Mesendoderm (in vitro differentiated cells): ENCODE measurements at regions not wholly inside any gene's neighbourhood (a gene's known extent, or its start where the extent isn't known, plus 50 kb on each side); places are given as distances from the start of the nearest gene placed in this dataset.

Source experiments
- DNase-seq: peaks from one replicate; pipeline ENCODE4 v3.0.0; 2013
- H2AK5ac ChIP-seq: 2 replicates; pipeline ENCODE4 v1.6.1; 2013; ENCODE audit warnings: low read length, inconsistent platforms
- H2BK120ac ChIP-seq: 2 replicates; pipeline ENCODE4 v1.6.1; 2013; ENCODE audit warnings: low read depth, mild to moderate bottlenecking, low read length, moderate library complexity, mixed read lengths
- H2BK15ac ChIP-seq: replicated peaks from 2 replicates; pipeline ENCODE4 v1.6.1; 2013; ENCODE audit warnings: low read depth, mild to moderate bottlenecking, moderate library complexity
- H2BK5ac ChIP-seq: 2 replicates; pipeline ENCODE4 v1.6.1; 2013; ENCODE audit warnings: low read length, inconsistent platforms
- H3K18ac ChIP-seq: 2 replicates; pipeline ENCODE4 v1.6.1; 2013; ENCODE audit warnings: mild to moderate bottlenecking, low read length, mixed read lengths
- H3K23ac ChIP-seq: one replicate; pipeline ENCODE4 v1.6.1; 2013; ENCODE audit warnings: low read length
- H3K27ac ChIP-seq: 2 replicates; pipeline ENCODE4 v1.5.1; 2013; ENCODE audit warnings: low read depth, mild to moderate bottlenecking, inconsistent platforms, low read length, moderate library complexity
- H3K27me3 ChIP-seq: 2 replicates; pipeline ENCODE4 v1.6.1; 2013; ENCODE audit warnings: low read length, control low read depth, mild to moderate bottlenecking, inconsistent platforms; ENCODE audit not compliant: insufficient read depth, poor library complexity
- H3K36me3 ChIP-seq: 2 replicates; pipeline ENCODE4 v1.6.1; 2013; ENCODE audit warnings: low read length, inconsistent platforms; ENCODE audit not compliant: control insufficient read depth, insufficient read depth
- H3K4ac ChIP-seq: one replicate; pipeline ENCODE4 v1.6.1; 2013; ENCODE audit warnings: low read depth, mild to moderate bottlenecking, low read length, moderate library complexity
- H3K4me1 ChIP-seq: 2 replicates; pipeline ENCODE4 v1.6.1; 2013; ENCODE audit warnings: low read depth, low read length, inconsistent platforms; ENCODE audit not compliant: control insufficient read depth
- H3K4me2 ChIP-seq: 2 replicates; pipeline ENCODE4 v1.6.1; 2013; ENCODE audit warnings: low read length
- H3K4me3 ChIP-seq: 2 replicates; pipeline ENCODE4 v1.5.1; 2013; ENCODE audit warnings: mild to moderate bottlenecking, low read length
- H3K56ac ChIP-seq: one replicate; pipeline ENCODE4 v1.6.1; 2013; ENCODE audit warnings: low read length
- H3K79me1 ChIP-seq: 2 replicates; pipeline ENCODE4 v1.6.1; 2013; ENCODE audit warnings: low read length, inconsistent platforms
- H3K79me2 ChIP-seq: 2 replicates; pipeline ENCODE4 v1.6.1; 2013; ENCODE audit warnings: mild to moderate bottlenecking, low read length; ENCODE audit not compliant: control insufficient read depth, insufficient read depth
- H3K9ac ChIP-seq: 2 replicates; pipeline ENCODE4 v1.6.1; 2013; ENCODE audit warnings: low read length, inconsistent platforms
- H4K5ac ChIP-seq: one replicate; pipeline ENCODE4 v1.6.1; 2013; ENCODE audit warnings: low read length
- H4K8ac ChIP-seq: one replicate; pipeline ENCODE4 v1.6.1; 2013; ENCODE audit warnings: low read depth, mild to moderate bottlenecking, control low read depth, low read length, moderate library complexity
- WGBS: extraction: QIAGEN DNeasy Blood & Tissue Kit; methylation state at CpG from one replicate; pipeline ENCODE4 v1.1.7; 2013; ENCODE audit warnings: low lambda C conversion rate, missing lambda C conversion rate; ENCODE audit not compliant: insufficient coverage; ENCODE audit errors: extremely low coverage; 5-methylcytosine and 5-hydroxymethylcytosine counted together

DNA sequence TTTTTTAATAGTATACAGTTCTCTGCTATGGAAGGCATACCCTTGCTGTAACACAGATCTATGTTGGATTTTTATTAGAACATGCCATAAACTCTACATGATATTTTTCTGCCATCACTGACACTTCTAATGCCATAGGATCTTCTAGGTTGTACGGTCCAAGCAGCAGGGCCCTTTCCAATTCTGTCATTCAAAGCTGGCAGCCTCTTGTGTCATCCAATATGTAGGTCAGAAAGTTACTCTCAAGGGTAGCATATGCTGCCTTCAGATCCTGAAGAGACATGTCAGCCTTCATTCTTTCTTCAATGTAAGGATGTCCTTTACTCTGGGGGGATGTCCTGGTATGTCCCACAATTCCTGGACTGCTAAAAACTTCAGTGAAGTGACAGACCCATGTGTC is 629.2 kb upstream of the USP24 start:
- Histone ChIP-seq H3K23ac (no peak overlapping the region), H2BK120ac (no peak overlapping the region), H3K4me3 (no peak overlapping the region), H3K9ac (no peak overlapping the region), H2AK5ac (no peak overlapping the region), H3K79me2 (no peaks in the 10 kb centered on the region), H3K27ac (no peak overlapping the region), H3K27me3 (no peaks in the 10 kb centered on the region), H3K4me2 (no peak overlapping the region), H2BK15ac (no peak overlapping the region), H3K36me3 (no peaks in the 10 kb centered on the region), H2BK5ac (no peak overlapping the region), H3K18ac (no peak overlapping the region), H4K5ac (no peak overlapping the region), H3K56ac (no peak overlapping the region), H3K4me1 (no peaks in the 10 kb centered on the region), H3K4ac (no peak overlapping the region), H3K79me1 (no peaks in the 10 kb centered on the region), H4K8ac (no peak overlapping the region)
- WGBS = no CpG with 5 or more reads among the region's 1 CpG
- no peak for DNase-seq

DNA sequence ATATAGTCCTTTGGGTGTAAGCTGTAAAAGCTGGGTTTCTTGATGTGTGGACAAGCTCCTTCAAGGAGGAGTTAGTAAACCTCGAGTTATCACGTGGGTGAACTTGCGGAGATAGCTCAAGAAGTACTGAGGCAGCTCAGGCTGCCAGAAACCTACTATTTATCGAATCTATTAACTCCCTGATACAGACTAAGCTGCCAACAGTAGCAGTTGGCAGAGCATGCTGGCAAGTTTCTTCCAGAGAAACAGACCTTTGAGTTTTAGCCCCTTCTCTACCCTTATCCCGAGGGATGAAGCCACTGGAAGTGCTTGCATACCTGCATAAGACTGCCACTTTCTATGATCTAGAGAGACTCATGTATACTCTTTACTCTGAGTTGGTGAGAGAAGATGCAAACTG is 624.5 kb upstream of the USP24 start:
- peaks cover 1% of the 10 kb centered on the region for H3K4me1 ChIP-seq
- H4K5ac ChIP-seq = no peak overlapping the region
- H3K9ac ChIP-seq = no peak overlapping the region
- no CpG with 5 or more reads among the region's 5 CpGs for WGBS
- no peak overlapping the region for H2BK5ac ChIP-seq
- H3K79me1 ChIP-seq = no peaks in the 10 kb centered on the region
- H3K27me3 ChIP-seq = no peaks in the 10 kb centered on the region
- no peak overlapping the region for H3K56ac ChIP-seq
- H2BK120ac ChIP-seq = no peak overlapping the region
- no peak overlapping the region for H3K18ac ChIP-seq
- DNase-seq = no peak
- H3K27ac ChIP-seq = no peak overlapping the region
- no peak overlapping the region for H4K8ac ChIP-seq
- H3K23ac ChIP-seq = no peak overlapping the region
- no peaks in the 10 kb centered on the region for H3K36me3 ChIP-seq
- no peak overlapping the region for H2AK5ac ChIP-seq
- no peaks in the 10 kb centered on the region for H3K79me2 ChIP-seq
- no peak overlapping the region for H3K4ac ChIP-seq
- H3K4me3 ChIP-seq = no peak overlapping the region
- no peak overlapping the region for H2BK15ac ChIP-seq
- H3K4me2 ChIP-seq = no peak overlapping the region

DNA sequence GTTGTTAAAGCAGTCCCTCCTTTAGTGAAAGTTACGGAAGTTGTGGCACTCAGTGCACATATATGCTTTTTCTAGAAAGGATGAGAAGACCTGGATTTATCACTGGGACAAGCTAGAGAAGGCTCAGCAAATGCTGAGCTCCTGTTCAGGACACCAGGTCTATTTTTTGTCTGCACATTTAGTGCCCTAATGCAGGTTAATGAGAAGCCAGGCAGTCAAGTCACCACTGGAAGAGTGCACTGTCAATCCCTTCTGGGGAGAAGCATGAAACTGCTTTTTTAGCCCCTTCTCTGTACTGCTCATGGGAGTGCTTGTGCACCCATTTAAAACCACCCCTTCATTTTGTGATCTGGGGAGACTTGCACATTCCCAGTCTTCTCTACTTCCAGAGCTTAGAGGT is 624.1 kb upstream of the USP24 start:
- no peak overlapping the region for H3K4ac ChIP-seq
- H4K8ac ChIP-seq = no peak overlapping the region
- no CpG with 5 or more reads among the region's 1 CpG for WGBS
- H3K18ac ChIP-seq = no peak overlapping the region
- H2AK5ac ChIP-seq = no peak overlapping the region
- no peak overlapping the region for H4K5ac ChIP-seq
- H2BK15ac ChIP-seq = no peak overlapping the region
- H3K27ac ChIP-seq = no peak overlapping the region
- H3K4me2 ChIP-seq = no peak overlapping the region
- no peak for DNase-seq
- no peaks in the 10 kb centered on the region for H3K79me1 ChIP-seq
- no peaks in the 10 kb centered on the region for H3K79me2 ChIP-seq
- no peak overlapping the region for H2BK5ac ChIP-seq
- no peak overlapping the region for H3K9ac ChIP-seq
- no peak overlapping the region for H3K56ac ChIP-seq
- H3K4me3 ChIP-seq = no peak overlapping the region
- peaks cover 1% of the 10 kb centered on the region for H3K4me1 ChIP-seq
- H2BK120ac ChIP-seq = no peak overlapping the region
- H3K36me3 ChIP-seq = no peaks in the 10 kb centered on the region
- no peaks in the 10 kb centered on the region for H3K27me3 ChIP-seq
- H3K23ac ChIP-seq = no peak overlapping the region

DNA sequence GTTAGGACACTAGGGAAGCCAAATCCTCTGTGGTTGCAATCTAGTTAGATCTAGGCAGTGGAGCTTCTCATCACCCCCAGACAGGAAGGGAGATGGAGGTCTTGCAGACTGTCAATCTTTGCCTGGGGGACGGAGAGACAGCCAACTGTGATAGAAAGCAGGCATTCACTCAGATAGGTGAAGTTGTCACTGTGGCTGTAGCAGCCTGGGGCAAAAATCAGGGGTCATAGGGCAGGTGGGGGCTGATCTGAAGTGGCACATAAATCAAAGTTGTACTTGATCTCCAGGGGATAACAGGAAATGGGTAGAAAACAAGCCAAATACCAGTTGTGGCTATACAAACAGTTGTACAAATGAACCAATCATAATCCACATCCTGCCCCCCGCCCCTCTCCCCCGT is 620.9 kb upstream of the USP24 start:
- H2BK120ac ChIP-seq = no peak overlapping the region
- H3K79me2 ChIP-seq = no peaks in the 10 kb centered on the region
- no peak overlapping the region for H2AK5ac ChIP-seq
- no CpG with 5 or more reads among the region's 3 CpGs for WGBS
- H3K56ac ChIP-seq = no peak overlapping the region
- H3K4me2 ChIP-seq = no peak overlapping the region
- no peak overlapping the region for H3K4ac ChIP-seq
- no peak overlapping the region for H3K23ac ChIP-seq
- H3K9ac ChIP-seq = no peak overlapping the region
- H3K79me1 ChIP-seq = no peaks in the 10 kb centered on the region
- H3K27me3 ChIP-seq = no peaks in the 10 kb centered on the region
- H4K8ac ChIP-seq = no peak overlapping the region
- H4K5ac ChIP-seq = no peak overlapping the region
- no peaks in the 10 kb centered on the region for H3K36me3 ChIP-seq
- H3K4me3 ChIP-seq = no peak overlapping the region
- DNase-seq = no peak
- no peak overlapping the region for H2BK15ac ChIP-seq
- no peak overlapping the region for H3K27ac ChIP-seq
- H2BK5ac ChIP-seq = no peak overlapping the region
- no peak overlapping the region for H3K18ac ChIP-seq
- peaks cover 1% of the 10 kb centered on the region for H3K4me1 ChIP-seq

DNA sequence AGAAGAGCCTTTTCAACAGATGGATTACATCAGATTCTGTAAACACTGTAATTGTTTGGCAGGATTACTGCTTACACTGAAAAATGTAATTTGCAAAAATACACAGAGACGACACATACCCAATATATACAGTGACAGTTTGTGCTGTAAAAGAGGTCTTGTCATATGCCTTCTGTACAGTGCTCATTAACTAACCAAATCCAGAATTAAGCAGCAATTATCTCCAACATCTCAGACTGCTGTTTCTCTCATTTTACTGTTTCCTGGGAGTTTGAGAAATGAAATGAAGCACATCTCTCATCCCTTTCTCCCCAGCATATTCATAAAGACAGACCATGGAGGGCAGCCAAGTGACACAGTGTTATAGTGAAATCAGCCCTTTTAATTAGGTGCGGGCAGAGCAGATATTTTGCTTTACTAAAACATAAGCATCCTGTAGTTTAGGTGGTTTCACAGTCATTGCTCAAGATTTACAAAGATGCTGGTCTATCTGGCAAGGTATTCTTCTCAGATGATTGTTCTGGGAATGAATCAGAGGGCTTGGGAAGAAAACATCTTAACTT is 618.4 kb upstream of the USP24 start:
- Histone ChIP-seq H3K18ac (no peak overlapping the region), H3K79me1 (no peaks in the 10 kb centered on the region), H3K4me2 (no peak overlapping the region), H2BK120ac (no peak overlapping the region), H2AK5ac (no peak overlapping the region), H3K23ac (no peak overlapping the region), H3K56ac (no peak overlapping the region), H3K27me3 (no peaks in the 10 kb centered on the region), H3K4me3 (no peak overlapping the region), H3K9ac (no peak overlapping the region), H3K4me1 (peaks cover 1% of the 10 kb centered on the region), H3K27ac (no peak overlapping the region), H2BK15ac (no peak overlapping the region), H3K36me3 (no peaks in the 10 kb centered on the region), H3K79me2 (no peaks in the 10 kb centered on the region), H3K4ac (no peak overlapping the region), H4K5ac (no peak overlapping the region), H2BK5ac (no peak overlapping the region), H4K8ac (no peak overlapping the region)
- no CpG with 5 or more reads among the region's 2 CpGs for WGBS
- no peak for DNase-seq

DNA sequence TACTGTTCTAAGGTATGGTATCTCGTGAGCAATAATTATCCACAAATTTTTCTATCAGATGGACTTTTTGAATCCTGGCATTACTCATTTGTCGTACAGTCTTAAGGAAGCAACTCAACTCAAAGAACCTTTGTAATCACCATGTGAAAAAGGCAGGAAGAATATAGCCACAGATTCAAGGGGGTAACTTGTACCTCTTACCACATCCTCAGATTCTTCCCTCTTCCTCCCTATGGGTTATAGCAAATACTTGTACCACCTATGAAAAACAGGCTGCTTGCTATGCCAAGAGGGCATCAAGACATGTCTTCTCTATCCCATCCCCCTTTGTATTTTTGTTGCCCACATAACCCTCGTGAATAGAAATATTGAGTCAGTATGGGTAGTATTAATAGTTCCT is 616.6 kb upstream of the USP24 start:
- Histone ChIP-seq H3K4ac (no peak overlapping the region), H3K9ac (no peak overlapping the region), H2BK5ac (no peak overlapping the region), H3K4me3 (no peak overlapping the region), H3K18ac (no peak overlapping the region), H3K36me3 (no peaks in the 10 kb centered on the region), H3K27ac (no peak overlapping the region), H4K5ac (no peak overlapping the region), H2BK120ac (no peak overlapping the region), H3K23ac (no peak overlapping the region), H2AK5ac (no peak overlapping the region), H3K27me3 (no peaks in the 10 kb centered on the region), H3K4me2 (no peak overlapping the region), H4K8ac (no peak overlapping the region), H3K79me1 (no peaks in the 10 kb centered on the region), H3K56ac (no peak overlapping the region), H2BK15ac (no peak overlapping the region), H3K4me1 (peaks cover 1% of the 10 kb centered on the region), H3K79me2 (no peaks in the 10 kb centered on the region)
- no CpG with 5 or more reads among the region's 3 CpGs for WGBS
- DNase-seq = no peak
